ENCODE measurements at regions not wholly inside any gene's neighbourhood (a gene's known extent, or its start where the extent isn't known, plus 50 kb on each side); places are given as distances from the start of the nearest gene placed in this dataset.

- intact Hi-C loops (cut with DNase I), result no loop called here
- DNase-seq, result no peak
These were observed 1485.3 kb upstream of the TENM3 start for GRCh38 chr4:180757927-180758326.

- no peak for DNase-seq
These were observed 1477.2 kb upstream of the TENM3 start for GRCh38 chr4:180766045-180766444.

DNA sequence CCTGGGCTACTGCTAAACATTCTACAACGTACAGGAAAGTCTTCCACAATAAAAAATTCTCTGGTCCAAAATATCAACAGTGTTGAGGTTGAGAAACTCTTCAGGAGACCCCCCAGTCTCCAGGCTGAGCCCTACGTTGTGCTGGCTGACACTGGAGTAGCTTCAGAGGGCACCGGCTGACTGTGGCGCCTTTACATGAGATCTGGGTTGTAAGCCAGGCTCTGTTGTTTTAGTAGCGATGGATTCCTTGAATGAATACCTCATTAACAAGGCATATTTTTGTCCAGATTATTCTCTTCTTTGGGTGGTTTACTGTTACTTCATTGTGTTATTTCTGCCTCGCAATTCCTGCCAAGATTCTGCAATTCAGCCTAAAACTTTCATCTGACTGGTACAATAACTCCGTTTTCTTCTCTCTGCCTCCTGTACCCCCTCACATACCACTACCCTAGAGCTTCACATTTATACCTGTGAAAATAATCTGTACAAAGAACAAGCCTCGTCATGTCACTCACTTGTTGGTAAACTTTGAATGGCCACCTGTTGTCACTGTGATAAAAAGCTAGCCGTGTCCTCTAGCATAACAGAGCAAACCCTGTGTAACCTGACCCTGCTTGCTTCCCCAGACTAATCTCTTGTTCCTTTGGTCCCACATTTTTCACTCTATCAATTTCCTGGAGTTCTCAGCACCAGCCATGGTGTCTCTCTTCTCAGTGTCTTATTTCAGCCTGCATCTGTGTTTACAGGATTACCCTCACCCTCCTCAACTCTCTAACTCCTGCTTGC, 1476.1 kb upstream of the TENM3 start:
- intact Hi-C loops (cut with DNase I), result no loop called here
- no peak for DNase-seq

More at GRCh38 chr4:180766045-180766444, 1477.2 kb upstream of the TENM3 start:
- intact Hi-C loops (cut with DNase I), result no loop called here

DNA sequence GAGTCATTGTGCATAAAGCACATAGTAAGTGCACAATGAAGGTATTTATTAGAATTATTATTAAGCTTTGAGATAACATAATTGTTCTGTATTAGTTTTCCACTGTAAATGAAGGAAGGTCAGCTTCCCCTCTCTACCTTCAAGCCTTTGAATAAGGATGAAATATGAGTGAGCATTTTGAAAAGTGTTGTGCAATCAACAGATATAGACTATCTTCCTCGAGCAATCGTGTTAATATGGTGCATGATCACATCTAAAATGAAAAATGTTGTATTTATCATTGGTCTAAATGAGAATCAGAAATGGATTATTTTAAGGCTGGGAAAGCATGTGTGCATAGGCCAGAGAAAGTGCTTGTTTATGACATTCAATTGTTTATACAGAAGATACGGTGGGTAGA, 1474.6 kb upstream of the TENM3 start:
- DNase-seq, result no peak
- intact Hi-C loops (cut with DNase I), result no loop called here

- intact Hi-C loops (cut with DNase I), result no loop called here
- no peak for DNase-seq
These were observed 1473.4 kb upstream of the TENM3 start for GRCh38 chr4:180769791-180770190.

DNA sequence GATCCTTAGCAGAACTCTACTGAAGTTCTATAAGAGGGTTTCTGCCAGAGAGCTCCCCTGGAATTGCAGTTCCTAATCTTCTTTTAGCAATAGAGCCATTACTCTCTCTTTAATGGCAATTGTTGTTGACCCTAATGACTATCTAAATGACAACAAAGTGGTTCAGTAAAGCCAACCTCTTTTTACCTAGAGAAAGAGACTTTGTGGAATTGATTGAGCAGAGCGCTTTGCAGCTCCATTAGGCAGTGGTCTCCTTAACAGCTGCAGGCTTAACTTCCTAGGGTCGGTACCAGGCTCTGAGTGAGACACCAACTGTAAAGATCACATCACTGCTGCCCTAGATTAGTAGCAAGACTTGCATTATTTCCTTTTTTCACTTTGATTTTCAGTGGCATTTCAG, 1472.9 kb upstream of the TENM3 start:
- intact Hi-C loops (cut with DNase I), result no loop called here
- DNase-seq, result no peak

DNA sequence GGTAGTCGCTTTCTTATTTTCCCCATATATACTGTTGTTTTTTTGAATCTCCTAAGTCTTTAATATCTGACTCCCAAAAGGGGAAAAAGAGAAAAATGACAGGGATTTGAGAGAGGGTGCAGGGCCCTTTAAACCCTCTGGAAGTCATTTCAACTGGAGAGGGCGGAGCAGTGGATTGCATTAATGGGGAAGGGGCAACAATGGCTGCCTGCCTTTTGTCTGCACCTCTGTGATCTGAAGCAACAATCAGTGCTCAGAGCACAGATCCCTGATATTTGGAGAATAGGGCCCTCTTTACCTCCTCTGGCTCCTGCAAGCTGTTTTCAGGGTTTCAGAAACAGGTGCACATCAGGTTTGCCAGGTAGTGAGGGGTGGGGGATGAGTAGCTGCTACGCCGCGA, 1458.3 kb upstream of the TENM3 start:
- DNase-seq, result no peak
- intact Hi-C loops (cut with DNase I), result no loop called here

- intact Hi-C loops (cut with DNase I), result no loop called here
- DNase-seq, result no peak
These were observed 1454.5 kb upstream of the TENM3 start for GRCh38 chr4:180788729-180789128.

DNA sequence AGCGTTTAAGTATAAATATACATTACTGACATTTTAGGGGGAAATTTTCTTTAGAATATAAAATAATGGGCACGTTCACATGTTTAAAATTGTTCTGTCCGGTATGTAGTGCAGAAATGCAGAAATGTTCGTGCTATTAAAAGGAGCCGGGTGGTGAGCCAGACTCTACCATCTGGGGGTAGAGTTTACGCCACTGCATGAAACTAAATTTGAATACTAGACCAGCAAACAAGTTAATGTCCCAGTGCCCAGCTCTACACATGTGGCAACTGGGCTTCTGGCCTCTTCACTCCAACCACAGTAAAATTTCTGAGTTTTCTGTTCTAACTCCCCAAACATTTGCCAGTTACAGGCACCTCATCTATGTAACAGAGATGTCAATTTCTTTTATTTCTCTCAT, 1453.3 kb upstream of the TENM3 start:
- intact Hi-C loops (cut with DNase I), result no loop called here
- no peak for DNase-seq

GRCh38 chr4:180790471-180790870, 1452.7 kb upstream of the TENM3 start:
- intact Hi-C loops (cut with DNase I), result no loop called here
- DNase-seq, result no peak

DNA sequence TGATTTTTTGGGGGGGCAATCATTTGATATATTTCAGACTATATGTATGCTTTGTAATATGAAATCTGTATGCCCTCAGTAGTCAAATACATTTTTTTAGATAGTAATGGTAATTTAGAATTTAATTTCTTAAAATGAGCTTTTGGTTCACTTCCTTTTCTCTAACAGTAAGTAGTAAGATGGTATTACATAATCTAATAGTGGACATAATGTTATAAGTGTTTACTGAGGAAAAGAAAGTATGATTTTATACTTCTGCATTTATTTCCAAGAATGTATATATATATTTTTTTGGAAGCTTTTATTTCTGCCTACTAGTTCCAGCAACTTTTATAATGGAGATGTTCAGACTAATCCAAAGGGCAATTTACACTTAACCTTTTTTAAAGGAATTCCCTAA, 1450.7 kb upstream of the TENM3 start:
- intact Hi-C loops (cut with DNase I), result no loop called here

DNA sequence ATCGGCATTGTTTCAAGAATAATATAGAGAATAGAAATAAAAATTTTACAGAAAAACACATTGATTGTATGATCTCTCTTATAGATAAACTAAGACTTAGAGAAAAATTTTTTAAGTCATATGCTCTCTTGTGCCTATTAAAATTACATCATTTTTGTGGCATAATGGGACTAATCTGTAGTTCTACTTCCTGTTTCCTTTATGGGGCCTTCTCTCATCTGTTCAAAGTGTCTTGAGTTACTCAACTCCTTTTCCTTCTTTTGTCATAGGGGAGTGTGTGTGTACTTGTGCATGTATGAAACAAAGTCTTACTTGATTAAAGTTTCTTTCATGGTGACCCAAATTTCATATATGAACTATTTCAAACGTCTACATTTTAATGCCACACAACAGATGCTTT, 1448.9 kb upstream of the TENM3 start:
- intact Hi-C loops (cut with DNase I), result no loop called here
- DNase-seq, result no peak

More for the DNA sequence above, 1450.7 kb upstream of the TENM3 start:
- no peak for DNase-seq

- intact Hi-C loops (cut with DNase I), result no loop called here
- no peak for DNase-seq
These were observed 1445.1 kb upstream of the TENM3 start for GRCh38 chr4:180798036-180798577.

DNA sequence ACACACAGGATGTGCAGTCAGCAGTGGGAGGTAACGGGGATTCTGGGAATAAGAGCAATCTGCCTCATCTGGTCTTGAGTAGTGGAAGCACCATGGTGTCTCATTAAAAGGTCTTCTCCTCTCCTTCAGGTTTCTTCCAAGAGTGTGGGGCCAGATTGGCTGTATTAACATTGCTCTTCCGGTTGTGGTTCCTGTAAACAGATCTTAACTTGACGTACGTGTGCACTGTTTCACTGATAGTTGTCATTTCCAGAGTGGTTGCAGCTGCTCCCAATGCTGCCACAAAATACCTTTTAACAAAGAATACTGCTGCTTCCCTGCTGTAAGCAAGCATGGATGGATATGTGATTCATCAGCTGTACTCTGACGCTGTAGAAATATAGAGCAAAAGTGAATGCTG, 1443.4 kb upstream of the TENM3 start:
- intact Hi-C loops (cut with DNase I), result no loop called here

GRCh38 chr4:180805101-180805500, 1438.1 kb upstream of the TENM3 start:
- intact Hi-C loops (cut with DNase I), result no loop called here
- no peak for DNase-seq

More for the DNA sequence above, 1443.4 kb upstream of the TENM3 start:
- no peak for DNase-seq

DNA sequence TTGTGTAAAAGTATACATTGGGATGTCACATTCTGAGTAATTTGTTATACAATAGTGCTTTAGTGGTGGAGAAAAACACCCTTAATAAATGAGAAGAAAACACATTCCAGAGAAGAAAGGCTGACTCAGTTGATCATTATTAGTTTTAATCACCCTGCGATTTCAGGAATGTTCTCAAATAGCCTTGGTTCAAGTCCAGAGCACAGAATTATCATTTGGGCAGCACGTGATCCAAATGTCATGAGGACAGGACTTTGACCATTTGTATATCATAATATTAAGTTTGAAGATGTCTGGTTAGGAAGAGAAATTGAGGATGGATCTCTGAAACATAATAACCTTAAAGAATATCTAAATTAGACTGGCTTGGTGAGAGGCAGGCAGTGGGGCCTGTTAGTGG, 1434.3 kb upstream of the TENM3 start:
- intact Hi-C loops (cut with DNase I), result no loop called here
- no peak for DNase-seq

GRCh38 chr4:180809439-180809838, 1433.8 kb upstream of the TENM3 start:
- no peak for DNase-seq
- intact Hi-C loops (cut with DNase I), result no loop called here

GRCh38 chr4:180810581-180810980, 1432.6 kb upstream of the TENM3 start:
- no peak for DNase-seq
- intact Hi-C loops (cut with DNase I), result no loop called here

DNA sequence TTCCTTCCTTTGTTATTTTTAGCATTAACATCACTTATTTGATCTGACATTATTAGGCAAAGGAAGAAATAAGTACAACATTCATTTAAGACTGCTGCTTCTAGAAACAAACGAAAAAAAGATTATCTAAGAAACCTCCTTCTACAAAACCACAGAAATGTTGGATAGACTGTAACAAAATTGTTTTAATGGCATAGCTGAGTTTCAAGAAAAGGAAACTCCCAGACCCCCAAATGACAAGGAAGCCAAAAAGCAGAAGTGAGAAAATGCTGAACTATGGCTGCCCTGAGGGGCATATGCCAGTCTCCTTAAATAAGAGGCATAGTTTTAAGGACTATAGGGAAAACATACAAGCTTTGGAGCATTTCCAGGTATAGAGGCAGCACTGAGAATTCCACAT, 1431.6 kb upstream of the TENM3 start:
- no peak for DNase-seq
- intact Hi-C loops (cut with DNase I), result no loop called here

- DNase-seq, result no peak
- intact Hi-C loops (cut with DNase I), result no loop called here
These were observed 1430.4 kb upstream of the TENM3 start for GRCh38 chr4:180812783-180813182.

DNA sequence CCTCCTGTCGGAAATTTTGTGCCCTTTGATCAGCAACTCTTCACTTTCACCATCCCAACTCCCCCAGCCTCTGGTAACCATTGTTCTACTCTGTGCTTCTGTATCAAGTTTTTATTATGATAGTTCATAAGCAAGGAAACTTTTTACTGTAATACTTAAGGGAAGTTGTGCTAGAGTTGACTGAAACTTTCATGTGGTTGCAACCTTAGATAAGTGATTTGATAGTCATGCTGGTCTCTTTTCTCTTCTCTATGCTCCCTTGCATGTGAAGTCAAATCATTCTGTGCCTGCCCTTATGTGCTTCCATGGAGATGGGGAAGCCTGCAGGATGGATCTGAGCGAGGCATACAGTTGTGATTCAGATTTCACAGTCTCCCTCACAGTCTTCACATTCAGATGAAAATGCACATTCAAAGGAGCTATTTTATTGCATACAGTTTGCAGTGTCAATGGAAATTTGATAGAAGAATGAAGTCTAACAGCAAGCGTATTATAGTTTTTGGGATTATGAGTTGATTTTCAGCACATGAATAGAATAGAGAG, 1428.3 kb upstream of the TENM3 start:
- no peak for DNase-seq
- intact Hi-C loops (cut with DNase I), result no loop called here

GRCh38 chr4:180817529-180817928, 1425.7 kb upstream of the TENM3 start:
- DNase-seq, result no peak
- intact Hi-C loops (cut with DNase I), result no loop called here
